Trophoblast cell (in vitro differentiated cells and primary cell): ENCODE measurements at regions not wholly inside any gene's neighbourhood (a gene's known extent, or its start where the extent isn't known, plus 50 kb on each side); places are given as distances from the start of the nearest gene placed in this dataset.

Source experiments
- DNase-seq, 2 donors: peaks; one replicate each; pipeline ENCODE4 v3.0.0-alpha.2; 2016
- H2AFZ ChIP-seq: 2 replicates; pipeline ENCODE4 v1.6.1; 2013; ENCODE audit warnings: low read length, moderate library complexity, mild to moderate bottlenecking; ENCODE audit not compliant: insufficient read depth, poor library complexity
- H2AK5ac ChIP-seq: 2 replicates; pipeline ENCODE4 v1.6.1; 2013; ENCODE audit warnings: mild to moderate bottlenecking, low read length
- H2BK120ac ChIP-seq: 2 replicates; pipeline ENCODE4 v1.6.1; 2013; ENCODE audit warnings: low read length, mild to moderate bottlenecking, moderate library complexity; ENCODE audit not compliant: insufficient read depth, poor library complexity
- H2BK12ac ChIP-seq: 2 replicates; pipeline ENCODE4 v1.6.1; 2013; ENCODE audit warnings: mild to moderate bottlenecking, low read length, moderate library complexity
- H2BK5ac ChIP-seq: 2 replicates; pipeline ENCODE4 v1.6.1; 2013; ENCODE audit warnings: low read length, low read depth, moderate library complexity, mild to moderate bottlenecking; ENCODE audit not compliant: poor library complexity
- H3K14ac ChIP-seq: 2 replicates; pipeline ENCODE4 v1.6.1; 2013; ENCODE audit warnings: mild to moderate bottlenecking, low read length
- H3K18ac ChIP-seq: 2 replicates; pipeline ENCODE4 v1.6.1; 2013; ENCODE audit warnings: mild to moderate bottlenecking, low read length
- H3K23ac ChIP-seq: 2 replicates; pipeline ENCODE4 v1.6.1; 2013; ENCODE audit warnings: low read length
- H3K27ac ChIP-seq: 2 replicates; pipeline ENCODE4 v1.5.1; 2013; ENCODE audit warnings: low read depth, mild to moderate bottlenecking, inconsistent platforms, low read length, moderate library complexity
- H3K27me3 ChIP-seq: 2 replicates; pipeline ENCODE4 v1.6.1; 2013; ENCODE audit warnings: inconsistent platforms, mild to moderate bottlenecking, low read length, moderate library complexity; ENCODE audit not compliant: insufficient read depth
- H3K36me3 ChIP-seq, 2 experiments: 1 replicate in 1 of 2; 2 replicates in 1 of 2; pipeline ENCODE4 v1.6.1; 2013; ENCODE audit warnings: low read length in 2 of 2, mild to moderate bottlenecking in 2 of 2, moderate library complexity in 1 of 2; ENCODE audit not compliant: insufficient read depth in 2 of 2, control insufficient read depth in 1 of 2
- H3K4ac ChIP-seq: 2 replicates; pipeline ENCODE4 v1.6.1; 2013; ENCODE audit warnings: low read depth, mild to moderate bottlenecking, low read length, moderate library complexity
- H3K4me1 ChIP-seq, 2 experiments: 1 replicate in 1 of 2; 2 replicates in 1 of 2; pipeline ENCODE4 v1.6.1; 2013; ENCODE audit warnings: low read length in 2 of 2, mild to moderate bottlenecking in 2 of 2, moderate library complexity in 1 of 2; ENCODE audit not compliant: insufficient read depth in 2 of 2, control insufficient read depth in 1 of 2
- H3K4me2 ChIP-seq: 2 replicates; pipeline ENCODE4 v1.6.1; 2013; ENCODE audit warnings: inconsistent platforms, mild to moderate bottlenecking, low read length, moderate library complexity
- H3K4me3 ChIP-seq: 2 replicates; pipeline ENCODE4 v1.5.1; 2013; ENCODE audit warnings: mild to moderate bottlenecking, low read depth, low read length, inconsistent platforms
- H3K79me1 ChIP-seq: one replicate; pipeline ENCODE4 v1.6.1; 2013; ENCODE audit warnings: low read length
- H3K79me2 ChIP-seq: 2 replicates; pipeline ENCODE4 v1.6.1; 2013; ENCODE audit warnings: low read length, mild to moderate bottlenecking; ENCODE audit not compliant: control insufficient read depth, insufficient read depth, poor library complexity
- H3K9ac ChIP-seq: 2 replicates; pipeline ENCODE4 v1.6.1; 2013; ENCODE audit warnings: mild to moderate bottlenecking, low read length
- H3K9me3 ChIP-seq: 2 replicates; pipeline ENCODE4 v1.6.1; 2013; ENCODE audit warnings: low read depth, mild to moderate bottlenecking, control low read depth, inconsistent platforms, low read length; ENCODE audit not compliant: insufficient read depth
- H4K12ac ChIP-seq: 2 replicates; pipeline ENCODE4 v1.6.1; 2013; ENCODE audit warnings: low read depth, mild to moderate bottlenecking, low read length, moderate library complexity
- H4K8ac ChIP-seq: 2 replicates; pipeline ENCODE4 v1.6.1; 2013; ENCODE audit warnings: low read depth, mild to moderate bottlenecking, low read length, moderate library complexity
- H4K91ac ChIP-seq: one replicate; pipeline ENCODE4 v1.6.1; 2013; ENCODE audit warnings: low read depth, mild to moderate bottlenecking, low read length, moderate library complexity
- WGBS: extraction: QIAGEN DNeasy Blood & Tissue Kit; methylation state at CpG from one replicate; pipeline ENCODE4 v1.1.7; 2013; ENCODE audit warnings: missing lambda C conversion rate; ENCODE audit not compliant: insufficient read length, insufficient coverage; ENCODE audit errors: extremely low coverage; 5-methylcytosine and 5-hydroxymethylcytosine counted together

- Histone ChIP-seq H2AFZ (no peak overlapping the region), H3K27me3 (no peaks in the 10 kb centered on the region), H3K4me1 (no peaks in the 10 kb centered on the region), H3K36me3 (no peaks in the 10 kb centered on the region), H3K27ac (no peak overlapping the region), H3K9ac (no peak overlapping the region), H4K91ac (no peak overlapping the region), H2BK12ac (no peak overlapping the region), H3K79me2 (no peaks in the 10 kb centered on the region), H3K23ac (no peak overlapping the region), H3K79me1 (no peaks in the 10 kb centered on the region), H4K8ac (no peak overlapping the region), H2AK5ac (no peak overlapping the region), H3K4me2 (no peak overlapping the region), H4K12ac (no peak overlapping the region), H3K9me3 (peaks cover 2% of the 10 kb centered on the region), H3K4me3 (no peak overlapping the region), H3K4ac (no peak overlapping the region), H3K18ac (no peak overlapping the region), H2BK120ac (no peak overlapping the region), H2BK5ac (no peak overlapping the region), H3K14ac (no peak overlapping the region)
- DNase-seq, result no peak
- WGBS, result no CpG with 5 or more reads among the region's 17 CpGs
Observed at GRCh38 chr3:1699361-1699920, 399.2 kb upstream of the CNTN4 start.

- no peak for DNase-seq
- no peak overlapping the region for H3K27ac ChIP-seq
- no peak overlapping the region for H3K4ac ChIP-seq
- H3K79me2 ChIP-seq, result no peaks in the 10 kb centered on the region
- H3K23ac ChIP-seq, result no peak overlapping the region
- no peak overlapping the region for H3K9ac ChIP-seq
- no peak overlapping the region for H2BK5ac ChIP-seq
- H3K9me3 ChIP-seq, result peaks cover 2% of the 10 kb centered on the region
- H4K8ac ChIP-seq, result no peak overlapping the region
- H3K18ac ChIP-seq, result no peak overlapping the region
- no peak overlapping the region for H4K12ac ChIP-seq
- no peaks in the 10 kb centered on the region for H3K36me3 ChIP-seq
- H2BK120ac ChIP-seq, result no peak overlapping the region
- no peak overlapping the region for H3K14ac ChIP-seq
- no peak overlapping the region for H3K4me2 ChIP-seq
- H2AK5ac ChIP-seq, result no peak overlapping the region
- WGBS, result no CpG with 5 or more reads among the region's 5 CpGs
- peak overlapping the region; percentile 10 for H3K4me3 ChIP-seq
- no peak overlapping the region for H4K91ac ChIP-seq
- H2AFZ ChIP-seq, result no peak overlapping the region
- no peaks in the 10 kb centered on the region for H3K79me1 ChIP-seq
- no peak overlapping the region for H2BK12ac ChIP-seq
- no peaks in the 10 kb centered on the region for H3K27me3 ChIP-seq
- H3K4me1 ChIP-seq, result no peaks in the 10 kb centered on the region
Observed at GRCh38 chr3:1700650-1701049, 398.0 kb upstream of the CNTN4 start.

GRCh38 chr3:1703169-1703568 lies 395.5 kb upstream of the CNTN4 start:
- Histone ChIP-seq H2AK5ac (no peak overlapping the region), H3K9ac (no peak overlapping the region), H2AFZ (no peak overlapping the region), H3K18ac (no peak overlapping the region), H4K12ac (no peak overlapping the region), H2BK120ac (no peak overlapping the region), H2BK5ac (no peak overlapping the region), H3K9me3 (peaks cover 7% of the 10 kb centered on the region), H3K4me2 (no peak overlapping the region), H3K79me2 (no peaks in the 10 kb centered on the region), H3K27ac (no peak overlapping the region), H4K8ac (no peak overlapping the region), H3K4me3 (no peak overlapping the region), H4K91ac (no peak overlapping the region), H3K4ac (no peak overlapping the region), H2BK12ac (no peak overlapping the region), H3K23ac (no peak overlapping the region), H3K36me3 (no peaks in the 10 kb centered on the region), H3K27me3 (no peaks in the 10 kb centered on the region), H3K4me1 (no peaks in the 10 kb centered on the region), H3K14ac (no peak overlapping the region), H3K79me1 (no peaks in the 10 kb centered on the region)
- no CpG with 5 or more reads among the region's 1 CpG for WGBS
- no peak for DNase-seq

- Histone ChIP-seq H4K12ac (no peak overlapping the region), H2AFZ (no peak overlapping the region), H3K4me1 (no peaks in the 10 kb centered on the region), H3K79me2 (no peaks in the 10 kb centered on the region), H3K18ac (no peak overlapping the region), H3K79me1 (no peaks in the 10 kb centered on the region), H3K4ac (no peak overlapping the region), H3K27me3 (no peaks in the 10 kb centered on the region), H3K23ac (no peak overlapping the region), H4K8ac (no peak overlapping the region), H2BK120ac (no peak overlapping the region), H2BK5ac (no peak overlapping the region), H3K36me3 (no peaks in the 10 kb centered on the region), H3K9ac (no peak overlapping the region), H4K91ac (no peak overlapping the region), H3K14ac (no peak overlapping the region), H2BK12ac (no peak overlapping the region), H3K27ac (no peak overlapping the region), H3K9me3 (peaks cover 9% of the 10 kb centered on the region), H2AK5ac (no peak overlapping the region), H3K4me2 (no peak overlapping the region), H3K4me3 (no peak overlapping the region)
- DNase-seq, result no peak
- no CpG with 5 or more reads among the region's 11 CpGs for WGBS
Observed at GRCh38 chr3:1710663-1711062, 388.0 kb upstream of the CNTN4 start.
